GM21447 (cell line): ENCODE measurements at regions not wholly inside any gene's neighbourhood (a gene's known extent, or its start where the extent isn't known, plus 50 kb on each side); places are given as distances from the start of the nearest gene placed in this dataset.

Experiments used
- ATAC-seq: cut with Tn5 transposase; IDR thresholded peaks from one replicate; pipeline ENCODE4 v1.9.1; 2021; ENCODE audit not compliant: unreplicated experiment

DNA sequence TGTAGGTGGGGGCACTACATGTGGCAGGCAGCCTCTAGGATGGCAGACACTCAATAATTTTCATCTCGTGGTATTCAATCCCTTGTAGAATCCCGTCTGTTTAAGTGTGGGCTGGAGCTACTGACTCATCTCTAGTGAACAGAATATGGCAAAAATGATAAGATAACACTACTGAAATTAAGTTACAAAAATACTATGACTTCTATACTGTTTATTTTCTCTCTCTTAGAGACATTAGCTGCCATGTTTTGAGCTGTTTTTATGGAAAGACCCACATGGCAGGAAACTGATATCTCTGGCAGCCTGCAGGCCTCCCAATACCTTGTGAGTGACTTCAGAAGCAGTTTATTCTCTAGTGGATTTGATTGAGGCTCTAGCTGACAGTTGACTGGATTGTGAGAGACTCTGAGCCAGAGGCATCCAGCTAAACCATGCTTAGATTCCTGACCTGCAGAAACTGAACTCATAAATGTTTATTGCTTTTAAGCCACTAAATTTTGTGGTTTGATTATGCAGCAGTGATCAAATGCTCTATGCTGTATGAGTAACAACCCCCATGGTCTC is 298.8 kb upstream of the CTSO start:
- no peak for ATAC-seq

DNA sequence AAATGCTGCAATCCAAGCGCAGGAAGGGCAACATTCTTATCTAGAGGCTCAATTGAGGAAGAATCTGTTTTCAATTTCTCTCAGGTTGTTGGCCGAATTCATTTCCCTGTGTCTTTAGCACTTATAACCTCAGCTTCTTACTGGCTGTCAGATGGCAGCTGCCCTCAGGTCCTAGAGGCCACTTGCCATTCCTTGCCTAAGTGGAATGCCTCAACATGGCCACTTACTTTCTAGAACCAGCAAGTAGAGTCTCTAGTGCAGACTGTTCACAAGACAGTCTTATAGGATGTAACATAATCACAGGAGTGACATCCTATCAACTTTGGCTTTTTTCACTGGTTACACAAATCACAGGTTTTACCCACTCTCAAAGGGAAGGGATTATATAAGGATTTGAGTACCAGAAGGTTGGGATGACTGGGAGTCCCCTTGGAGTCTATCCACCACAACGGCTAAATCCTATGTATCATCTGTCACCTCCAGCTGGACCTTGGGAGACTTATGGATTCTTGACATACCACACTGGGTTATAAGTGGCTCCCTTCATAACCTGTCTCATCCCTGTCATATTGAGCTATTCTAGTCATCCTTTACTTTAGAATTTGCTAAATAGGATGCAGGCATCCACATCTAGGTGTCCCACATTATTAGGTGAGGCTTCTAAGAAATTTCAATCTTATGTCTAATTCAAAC is 297.9 kb upstream of the CTSO start:
- ATAC-seq, result no peak

DNA sequence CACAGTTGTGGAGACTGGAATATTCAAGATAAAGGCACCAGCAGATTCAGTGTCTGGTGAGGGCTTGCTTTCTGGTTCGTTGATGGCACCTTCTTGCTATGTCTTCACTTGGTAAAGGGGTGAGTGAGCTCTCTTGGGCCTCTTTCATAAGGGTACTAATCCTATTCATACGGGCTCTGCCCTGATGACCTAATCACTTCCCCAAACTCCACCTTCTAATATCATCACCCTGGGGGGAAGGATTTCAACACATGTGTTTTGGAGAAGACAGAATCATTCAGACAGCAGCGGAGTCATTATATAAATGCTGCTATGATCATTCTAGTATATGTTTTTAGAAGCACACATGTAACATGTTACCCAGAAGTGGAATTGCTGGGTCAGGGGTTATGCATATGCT is 295.3 kb upstream of the CTSO start:
- no peak for ATAC-seq

DNA sequence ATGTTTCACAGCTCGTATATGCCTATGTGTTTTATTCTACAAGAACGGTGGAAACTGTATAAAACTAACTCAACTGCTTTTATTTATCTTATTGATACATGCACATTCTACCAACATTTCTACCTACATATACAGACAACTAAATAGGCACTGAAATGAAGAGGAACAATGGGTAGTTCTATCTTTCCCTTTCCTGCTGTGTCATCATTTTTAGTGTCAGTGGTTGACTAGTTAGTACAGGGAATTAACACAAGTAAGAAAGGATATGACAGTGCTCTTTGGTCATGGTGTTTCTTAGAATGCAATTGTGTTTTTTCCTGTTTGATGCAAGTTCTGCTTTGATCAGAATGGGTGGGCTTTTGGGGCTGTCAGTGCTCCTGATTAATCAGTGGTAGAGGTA is 293.8 kb upstream of the CTSO start:
- ATAC-seq, result no peak

DNA sequence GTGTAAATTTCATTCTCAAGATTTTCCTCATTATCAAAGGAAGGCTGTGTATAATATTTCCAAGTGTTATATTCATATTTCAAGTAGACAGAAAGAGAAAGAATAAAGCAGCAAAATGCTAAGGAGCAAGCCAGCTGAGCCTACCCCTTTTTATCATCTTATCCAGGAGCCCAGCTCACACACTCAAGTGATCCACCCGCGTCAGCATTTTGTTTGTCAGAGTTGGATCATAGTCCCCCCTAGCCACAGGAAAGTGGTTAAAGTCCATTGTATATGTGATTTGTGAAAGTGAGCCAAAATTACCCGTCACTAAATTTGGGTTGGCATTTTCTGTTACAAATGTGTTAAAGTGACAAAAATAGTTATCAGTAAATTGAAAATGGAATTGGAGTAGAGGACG is 289.3 kb upstream of the CTSO start:
- ATAC-seq, result no peak

DNA sequence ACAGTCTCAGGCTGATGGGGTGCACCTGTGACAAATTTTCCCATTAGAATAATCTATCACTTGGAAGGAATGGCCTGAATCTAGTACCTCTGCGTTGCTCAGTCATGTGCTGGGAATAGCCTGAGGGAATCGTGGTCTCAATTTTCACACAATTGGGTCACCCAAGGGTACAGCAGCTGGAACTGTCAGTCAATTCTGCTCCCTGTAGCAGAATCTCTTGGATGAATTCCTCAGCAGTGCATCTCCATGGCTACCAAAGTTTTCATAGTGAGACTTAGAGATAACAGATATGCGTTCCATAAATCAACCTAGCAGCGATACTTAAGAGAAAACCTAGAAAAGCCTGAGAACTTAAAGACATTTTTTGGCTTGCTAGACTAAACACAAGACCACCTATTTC is 288.7 kb upstream of the CTSO start:
- ATAC-seq, result no peak

DNA sequence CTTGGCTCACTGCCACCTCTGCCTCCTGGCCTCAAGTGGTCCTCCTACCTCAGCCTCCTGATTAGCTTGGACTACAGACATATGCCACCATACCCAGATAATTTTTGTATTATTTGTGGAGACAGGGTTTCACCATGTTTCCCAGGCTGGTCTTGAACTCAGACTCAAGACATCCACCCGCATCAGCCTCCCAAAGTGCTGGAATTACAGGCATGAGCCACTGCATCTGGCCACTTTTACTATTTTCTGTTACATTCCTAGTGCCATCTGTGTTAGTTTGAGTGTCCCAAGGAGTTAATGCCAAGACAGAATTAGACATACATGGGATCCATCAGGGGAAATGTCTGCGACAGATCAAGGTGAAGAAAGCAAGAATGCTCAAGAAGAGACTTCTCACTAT is 288.2 kb upstream of the CTSO start:
- ATAC-seq, result no peak

DNA sequence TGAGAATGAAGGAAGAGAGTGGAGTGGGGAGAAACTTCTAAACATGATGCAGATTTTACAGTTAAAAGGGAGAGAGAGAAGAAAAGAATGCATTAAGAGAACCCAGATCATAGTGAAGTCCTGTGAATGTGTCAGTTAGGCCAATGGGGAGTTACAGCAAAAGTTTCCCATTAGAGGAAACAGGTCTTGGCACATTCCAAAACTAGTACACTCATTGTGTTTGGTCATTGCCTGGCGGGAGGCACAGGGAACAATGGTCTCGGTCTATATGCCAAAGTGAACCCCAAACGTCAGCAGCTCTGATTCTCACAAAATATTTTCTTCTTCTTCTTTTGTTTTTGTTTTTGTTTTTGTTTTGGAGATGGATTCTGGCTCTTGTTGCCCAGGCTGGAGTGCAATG is 284.5 kb upstream of the CTSO start:
- no peak for ATAC-seq

DNA sequence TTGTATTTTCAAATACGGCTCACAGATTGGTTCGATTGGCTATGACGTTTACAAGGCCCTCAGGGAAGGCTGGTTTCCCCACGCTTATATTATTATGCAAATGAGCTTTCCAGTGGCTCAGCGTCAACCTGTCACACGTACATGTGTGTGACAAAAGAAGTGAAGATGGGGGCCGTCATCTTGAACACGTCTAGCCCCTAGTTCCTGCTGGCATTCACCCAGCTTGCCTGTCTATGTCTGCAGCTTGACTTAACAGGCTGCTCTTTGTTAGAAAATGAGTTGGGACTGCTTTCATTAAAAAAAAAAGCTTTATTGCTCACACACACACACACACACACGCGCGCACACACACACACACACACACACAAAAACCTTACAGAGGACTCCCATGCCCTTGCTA is 283.6 kb upstream of the CTSO start:
- ATAC-seq, result no peak

DNA sequence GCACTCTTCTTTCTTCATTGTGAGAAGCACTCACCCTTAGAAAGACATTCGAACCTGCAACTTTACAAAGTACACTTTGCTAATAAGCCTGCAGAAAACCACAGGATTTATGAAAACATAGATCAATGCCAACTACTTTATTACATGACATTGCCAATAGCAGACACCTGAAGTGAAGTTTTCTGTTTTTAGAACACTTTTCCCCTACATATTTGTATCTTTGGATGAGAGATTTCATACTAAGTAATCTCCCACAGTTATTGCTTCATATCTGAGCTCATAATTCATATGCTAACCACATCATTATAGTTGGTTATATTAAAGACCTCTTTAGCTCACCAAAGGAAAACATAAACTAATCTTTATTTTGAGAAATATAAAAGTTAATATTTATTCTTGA is 276.5 kb upstream of the CTSO start:
- ATAC-seq, result no peak

DNA sequence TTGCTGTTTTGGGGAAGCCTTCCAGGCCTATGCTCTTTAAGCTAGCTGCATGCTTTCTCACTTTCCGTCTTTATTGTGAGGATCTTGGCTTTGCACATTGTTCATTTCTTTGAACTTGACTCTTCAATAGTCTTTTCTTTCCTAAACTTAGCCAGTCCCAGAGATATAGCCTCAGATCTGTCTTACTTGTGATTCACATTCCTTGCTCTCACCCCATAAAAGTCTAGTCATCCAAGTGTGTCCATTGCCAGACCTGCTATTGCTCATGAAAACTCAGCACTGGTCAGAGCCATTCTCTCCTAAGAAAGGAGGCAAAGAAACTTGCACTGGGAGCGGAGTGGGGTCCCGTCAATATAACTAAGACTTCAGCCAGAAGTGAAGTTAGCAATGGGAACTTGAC is 275.0 kb upstream of the CTSO start:
- no peak for ATAC-seq

DNA sequence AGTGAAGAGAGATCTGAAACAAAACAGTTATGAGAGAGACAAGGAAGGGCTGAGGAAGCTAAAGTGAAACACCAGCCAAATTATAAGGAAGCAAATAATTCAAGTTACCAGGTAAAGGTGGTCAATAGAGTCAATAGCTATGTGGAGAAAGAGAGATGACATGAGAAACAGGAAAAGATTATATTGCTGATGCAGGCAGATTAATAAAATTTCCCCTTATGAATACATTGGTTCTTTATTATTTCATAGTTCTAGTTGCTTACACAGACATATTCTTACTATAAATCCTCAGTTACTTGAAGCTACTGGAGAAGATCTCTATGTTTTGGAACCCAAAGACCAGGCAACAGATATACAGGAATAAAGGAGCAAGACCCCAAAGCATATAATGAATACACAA is 273.7 kb upstream of the CTSO start:
- ATAC-seq, result no peak

DNA sequence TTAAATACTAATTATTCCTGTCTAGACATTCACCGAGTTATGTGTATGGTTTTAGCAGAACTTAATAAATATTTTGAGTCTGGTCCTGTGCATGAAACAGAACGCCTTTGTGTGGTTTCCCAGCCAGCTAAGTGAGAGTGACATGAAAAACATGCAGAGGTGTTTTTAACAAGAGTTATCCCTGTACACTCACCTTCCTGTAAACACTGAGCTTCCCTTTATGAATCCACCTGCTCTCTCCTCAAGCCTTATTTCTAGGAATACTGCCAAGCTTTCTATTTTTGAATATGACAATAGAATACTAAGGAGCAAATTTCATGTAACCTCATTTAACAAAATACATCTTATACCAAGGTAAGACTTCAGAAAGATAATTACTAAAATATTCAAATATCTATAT is 270.3 kb upstream of the CTSO start:
- ATAC-seq, result no peak

DNA sequence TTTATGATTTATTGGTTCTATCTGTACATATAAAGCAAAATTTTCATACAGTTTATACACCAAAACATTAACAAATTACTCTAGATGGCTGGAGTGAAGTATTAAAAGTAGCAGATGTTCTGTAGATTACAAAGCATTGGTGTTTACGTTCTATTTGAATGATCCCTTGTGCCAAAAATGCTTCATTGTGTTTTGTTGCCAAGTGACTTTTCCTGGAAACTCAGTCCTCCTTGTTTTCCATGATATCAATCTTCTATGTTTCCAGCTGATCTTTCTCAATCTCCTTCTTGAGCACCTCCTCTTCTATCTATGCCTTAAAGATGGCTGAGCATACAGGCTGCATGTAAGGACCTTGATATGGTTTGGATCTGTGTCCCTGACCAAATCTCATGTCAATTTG is 263.6 kb upstream of the CTSO start:
- no peak for ATAC-seq

DNA sequence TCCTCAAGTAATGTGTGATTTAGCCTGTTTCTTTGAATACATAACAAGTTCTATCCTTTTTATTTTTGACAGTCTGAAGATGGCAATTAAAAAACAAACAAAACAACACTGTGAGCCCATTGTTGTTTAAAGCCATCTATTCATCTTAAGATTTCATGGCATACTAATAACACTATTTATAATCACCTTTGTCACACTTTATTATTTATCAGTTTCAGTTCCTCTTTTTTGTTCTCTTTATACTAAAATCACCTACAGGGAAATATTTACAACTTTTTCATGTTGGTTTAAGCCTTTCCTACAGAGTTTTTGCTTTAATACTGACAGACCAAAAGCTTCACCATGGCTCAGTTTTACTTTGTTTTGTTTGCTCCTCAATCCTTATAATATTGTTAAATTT is 247.4 kb upstream of the CTSO start:
- ATAC-seq, result peak; percentile 84

DNA sequence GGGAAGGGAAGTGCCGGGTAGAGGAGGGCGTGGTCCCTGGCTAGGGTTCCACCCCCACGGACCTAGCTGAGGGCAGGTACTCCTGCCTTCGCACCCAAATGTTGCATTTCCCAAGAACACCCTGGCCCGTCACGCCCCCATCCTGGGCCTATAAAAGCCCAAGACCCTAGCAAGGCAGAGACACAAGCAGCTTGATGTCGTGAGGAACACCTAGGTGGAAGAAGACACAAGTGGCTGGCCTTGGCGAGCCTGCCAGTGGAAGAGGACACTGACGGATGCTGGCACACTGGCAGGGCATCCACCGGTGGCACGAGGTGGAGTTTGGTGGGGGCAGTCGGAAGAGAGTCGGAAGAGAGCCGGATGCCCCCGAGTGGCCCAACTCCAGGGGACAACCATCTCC is 244.8 kb upstream of the CTSO start:
- ATAC-seq, result no peak

DNA sequence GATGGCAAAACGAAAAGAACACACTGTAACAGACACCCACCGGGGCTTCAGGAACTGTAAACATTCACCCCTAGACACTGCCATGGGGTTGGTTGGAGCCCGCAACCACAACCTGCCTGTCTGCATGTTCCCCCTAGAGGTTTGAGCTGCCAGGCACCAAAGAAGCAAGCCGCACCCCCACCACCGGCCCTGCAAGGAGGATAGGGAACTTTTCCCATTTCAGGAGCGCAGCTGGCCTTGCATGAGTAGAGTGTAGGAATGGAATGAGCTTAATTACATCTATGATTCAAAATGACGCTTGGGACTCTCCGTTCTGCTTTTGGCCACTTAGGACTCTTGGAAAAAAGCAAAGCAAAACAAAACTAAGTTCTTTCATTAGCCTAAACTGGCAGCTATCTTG is 243.6 kb upstream of the CTSO start:
- no peak for ATAC-seq

DNA sequence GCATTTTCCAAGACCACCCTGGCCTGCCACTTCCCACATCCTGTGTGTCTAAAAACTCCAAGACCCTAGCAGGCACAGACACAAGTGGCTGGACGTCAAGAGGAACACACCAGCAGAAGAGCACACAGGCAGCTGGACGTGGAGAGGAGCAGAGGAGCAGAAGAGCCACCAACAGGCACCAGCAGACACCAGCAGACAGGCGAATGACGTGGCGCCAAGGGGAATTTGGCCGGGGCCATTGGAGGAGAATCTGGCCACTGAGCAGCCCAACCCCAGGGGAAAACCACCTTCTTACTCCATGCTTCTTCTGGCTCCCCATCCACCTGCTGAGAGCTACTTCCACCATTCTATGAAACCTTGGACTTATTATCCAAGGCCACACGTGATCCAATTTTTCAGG is 243.1 kb upstream of the CTSO start:
- ATAC-seq, result no peak

DNA sequence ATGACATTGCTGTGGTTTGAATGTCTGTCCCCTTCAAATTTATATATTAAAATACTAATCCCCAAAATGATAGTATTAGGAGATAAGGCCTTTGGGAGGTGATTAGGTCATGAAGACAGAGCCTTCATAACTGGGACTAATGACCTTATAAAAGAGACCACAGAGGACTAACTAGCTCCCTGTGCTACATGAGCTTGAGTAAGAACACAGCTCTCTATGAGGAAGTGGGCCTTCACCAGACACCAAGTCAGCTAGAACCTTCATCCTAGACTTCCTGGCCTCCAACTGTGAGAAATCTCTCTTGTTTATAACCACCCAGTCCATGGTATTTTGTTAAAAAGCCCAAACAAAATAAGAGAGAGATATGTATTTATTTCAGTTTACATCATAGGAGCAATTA is 242.2 kb upstream of the CTSO start:
- ATAC-seq, result peak; percentile 84

DNA sequence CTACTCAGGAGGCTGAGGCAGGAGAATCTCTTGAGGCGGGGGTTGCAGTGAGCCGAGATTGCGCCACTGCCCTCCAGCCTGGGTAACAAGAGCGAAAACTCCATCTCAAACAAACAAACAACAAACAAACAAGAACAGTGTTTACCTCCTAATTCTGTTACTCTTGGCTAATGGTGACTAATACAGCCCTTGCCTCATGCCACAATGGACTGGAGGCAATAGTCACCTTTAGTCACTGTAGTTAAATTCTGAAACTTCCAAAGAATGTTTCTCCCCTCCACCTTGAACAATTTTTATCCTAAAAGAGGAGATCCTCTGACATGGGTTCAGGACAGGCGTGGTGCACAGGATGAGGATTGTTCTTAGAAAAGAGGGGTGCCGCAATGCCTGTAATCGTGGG is 241.2 kb upstream of the CTSO start:
- no peak for ATAC-seq

DNA sequence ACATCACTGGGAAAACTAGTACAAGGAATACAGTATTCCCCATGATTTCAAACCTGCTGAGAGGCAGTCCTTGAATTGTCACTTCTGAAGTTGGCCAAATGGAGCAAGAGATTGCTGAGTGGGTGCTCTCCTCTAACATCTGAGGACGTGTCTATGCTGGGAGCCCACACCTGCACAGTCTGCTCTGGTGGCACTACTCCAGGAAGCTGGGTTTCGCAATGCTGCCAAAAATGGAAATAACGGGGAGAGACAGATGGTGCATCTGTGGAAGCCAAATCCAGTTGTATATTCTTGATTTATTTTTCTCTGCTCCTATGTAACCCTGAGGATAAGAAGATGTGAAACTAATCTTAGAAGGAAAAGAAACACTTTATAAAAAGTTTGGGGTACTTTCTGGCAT is 240.1 kb upstream of the CTSO start:
- ATAC-seq, result no peak

DNA sequence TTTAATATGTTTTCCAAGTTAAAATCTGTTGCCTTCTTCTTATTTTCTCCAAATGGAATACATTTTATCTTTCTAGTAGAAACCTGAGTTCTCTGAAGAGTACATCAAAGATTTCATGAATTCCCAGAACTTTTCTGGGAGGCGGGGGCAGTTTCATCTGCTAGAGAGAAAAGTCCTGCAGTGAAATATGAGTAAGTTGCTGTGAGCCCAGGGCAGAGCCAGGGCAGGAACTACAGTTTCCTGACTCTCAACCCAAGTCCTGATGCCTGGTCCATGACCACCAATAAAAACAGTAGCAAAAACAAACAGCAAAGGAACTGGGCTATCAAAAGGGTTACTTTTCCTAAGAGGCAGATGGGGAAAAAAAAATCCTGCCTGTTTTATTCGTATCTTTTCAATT is 239.4 kb upstream of the CTSO start:
- no peak for ATAC-seq

DNA sequence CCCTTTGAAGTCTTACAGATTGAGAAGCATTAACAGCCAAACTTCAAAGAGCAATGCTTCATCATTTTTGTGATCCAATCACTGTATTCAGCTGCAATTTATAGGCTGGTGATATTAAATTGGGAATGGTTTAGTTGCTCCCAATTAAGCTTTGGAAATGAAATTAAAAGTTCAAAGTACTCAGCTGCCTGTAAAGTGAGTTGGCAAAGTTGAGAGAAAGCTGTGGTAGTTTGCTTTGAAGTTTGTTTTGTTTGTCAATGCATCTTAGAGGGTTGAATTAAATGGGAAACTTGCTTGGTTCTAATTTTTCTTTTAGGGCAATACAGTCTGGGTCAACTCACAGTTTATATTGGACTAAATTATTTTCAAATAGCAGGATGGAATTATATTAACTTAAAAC is 238.4 kb upstream of the CTSO start:
- no peak for ATAC-seq
